ENCODE measurements at regions not wholly inside any gene's neighbourhood (a gene's known extent, or its start where the extent isn't known, plus 50 kb on each side); places are given as distances from the start of the nearest gene placed in this dataset.

DNA sequence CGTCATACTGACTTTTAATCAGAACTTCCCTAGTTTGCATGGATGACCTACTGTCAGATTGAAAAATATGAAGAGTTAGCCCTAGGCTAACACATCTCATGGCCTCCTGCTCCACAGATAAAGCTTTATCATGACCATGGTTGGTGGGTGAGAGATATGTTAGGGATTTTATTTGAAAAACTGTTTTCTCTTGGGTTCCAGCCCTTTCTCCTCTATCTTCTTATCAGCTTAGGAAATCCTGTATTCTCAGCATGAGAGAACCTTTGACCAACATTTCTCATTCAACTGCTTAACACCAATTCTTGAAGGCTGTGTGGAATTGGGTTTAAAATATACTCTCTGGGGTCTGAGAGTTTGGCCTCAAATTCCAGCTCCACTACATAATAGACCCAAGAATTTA is 1407.0 kb upstream of the CELF4 start:
- DNase-seq (ENCODE audit: low read depth): no peak

DNA sequence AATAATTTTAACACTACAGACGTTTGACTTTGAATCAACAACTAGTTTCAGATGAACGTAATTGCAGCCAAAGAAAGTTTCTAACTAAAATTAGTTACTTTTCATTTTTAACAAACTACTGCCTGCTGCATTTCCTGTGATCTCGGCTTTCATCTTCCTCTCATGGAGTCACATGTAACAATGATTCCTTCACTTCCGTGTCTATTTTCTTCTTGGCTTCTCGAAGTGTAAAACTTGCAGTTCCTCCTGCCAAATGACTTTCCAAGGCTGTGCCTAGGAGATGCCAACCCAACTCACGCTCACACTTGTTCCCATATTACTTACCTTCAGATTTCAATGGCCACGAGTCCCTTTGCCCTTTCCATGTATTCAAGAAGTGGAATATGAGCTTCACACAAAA is 1406.3 kb upstream of the CELF4 start:
- DNase-seq (ENCODE audit: low read depth): no peak

DNA sequence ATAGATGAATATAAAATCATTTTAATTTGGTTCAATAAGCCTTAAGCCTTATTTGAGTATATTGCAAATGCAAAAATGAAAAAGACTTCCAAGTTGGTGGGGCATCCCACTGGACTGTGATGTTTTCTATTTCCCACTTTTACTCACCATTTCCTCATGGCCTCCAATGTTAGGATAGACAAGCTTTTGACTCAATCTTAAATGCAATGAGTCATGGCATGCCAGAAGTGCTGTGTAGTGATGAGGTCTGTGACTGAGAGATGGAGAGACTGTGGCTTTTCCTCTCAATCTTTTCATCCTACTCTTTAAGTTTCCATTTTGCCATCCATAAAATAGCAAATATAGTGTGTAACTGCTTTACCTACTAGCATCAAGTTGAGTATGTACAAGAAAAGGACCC is 1401.2 kb upstream of the CELF4 start:
- DNase-seq (ENCODE audit: low read depth): no peak

- no peak for DNase-seq (ENCODE audit: low read depth)
Measured at GRCh38 chr18:38963943-38964660, 1398.5 kb upstream of the CELF4 start.

DNA sequence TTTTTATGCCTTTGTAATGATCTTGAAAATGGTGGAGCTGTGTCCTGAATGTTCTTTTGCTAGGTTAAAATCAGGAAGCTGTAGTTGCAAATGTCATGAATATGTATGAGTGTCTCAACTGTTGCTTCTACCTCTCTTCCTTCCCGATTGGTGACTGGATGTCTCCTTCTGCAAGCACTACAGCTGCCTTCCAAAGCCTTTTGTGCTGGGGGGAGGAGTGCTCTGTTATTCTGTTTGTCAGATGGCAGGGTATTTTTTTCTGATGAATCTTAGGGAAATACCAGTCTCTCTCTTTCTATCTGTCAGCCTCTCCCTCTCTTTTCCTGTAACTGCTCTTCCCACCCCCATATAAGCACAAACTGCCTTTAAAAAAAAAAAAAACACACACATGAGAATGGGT is 1396.3 kb upstream of the CELF4 start:
- DNase-seq (ENCODE audit: low read depth): no peak

DNA sequence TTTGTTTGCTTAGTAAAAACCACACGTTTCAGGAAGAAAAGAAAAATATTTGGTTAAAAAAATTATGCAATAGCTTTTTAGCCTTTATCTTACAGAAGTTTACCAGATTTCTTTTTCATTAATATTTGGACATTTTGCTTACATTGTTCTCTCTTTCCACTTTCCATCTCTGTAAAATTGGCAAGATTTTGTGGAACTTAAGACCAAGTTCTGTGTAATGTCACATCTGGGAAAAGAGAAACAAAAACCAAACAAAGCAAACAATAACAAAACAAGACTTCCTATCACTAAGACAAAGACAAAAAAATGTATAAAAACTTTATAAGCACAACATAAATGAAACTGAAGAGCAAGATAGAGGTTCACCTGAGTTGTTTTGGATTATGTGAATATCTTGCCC is 1392.1 kb upstream of the CELF4 start:
- no peak for DNase-seq (ENCODE audit: low read depth)

GRCh38 chr18:38956068-38956467 is 1390.5 kb upstream of the CELF4 start:
- no peak for DNase-seq (ENCODE audit: low read depth)

DNA sequence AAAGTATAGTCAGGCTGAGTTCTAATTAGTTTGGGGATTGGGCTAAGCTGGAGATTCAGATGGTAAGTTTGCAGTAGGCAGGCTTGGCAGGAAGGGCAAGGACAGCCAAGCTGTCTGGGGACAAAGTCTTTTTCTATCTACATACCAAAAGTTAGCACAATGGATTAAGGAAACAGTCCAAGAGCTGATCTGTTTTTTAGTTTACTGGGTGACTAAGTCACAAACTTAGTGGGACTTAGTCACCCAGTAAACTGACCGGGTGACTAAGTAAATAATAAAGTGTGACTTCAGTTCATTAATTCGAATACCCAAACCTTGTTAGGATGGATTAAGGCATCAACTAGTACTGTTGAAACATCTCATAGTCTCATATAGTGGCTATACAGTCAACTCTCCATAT is 1386.0 kb upstream of the CELF4 start:
- DNase-seq (ENCODE audit: low read depth): no peak

DNA sequence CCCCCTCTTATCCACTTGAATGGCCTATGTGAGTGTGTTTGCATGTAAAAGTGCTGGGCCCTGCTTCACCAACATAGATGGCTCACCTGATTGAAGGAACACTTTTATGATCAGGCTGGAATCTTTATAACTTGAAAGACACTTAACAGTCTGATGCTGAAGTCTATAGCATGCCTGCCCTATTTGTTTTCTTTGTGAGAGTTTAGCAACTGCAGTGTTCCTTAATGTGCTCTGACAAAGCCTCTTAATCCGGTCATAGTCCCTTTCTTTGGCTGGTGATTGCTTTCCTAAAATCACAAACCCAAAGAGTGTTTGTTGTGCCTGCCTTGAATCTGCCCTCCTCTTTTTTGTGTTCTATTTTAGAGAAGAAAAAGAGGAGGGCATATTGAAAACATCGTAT is 1382.8 kb upstream of the CELF4 start:
- DNase-seq (ENCODE audit: low read depth): no peak

DNA sequence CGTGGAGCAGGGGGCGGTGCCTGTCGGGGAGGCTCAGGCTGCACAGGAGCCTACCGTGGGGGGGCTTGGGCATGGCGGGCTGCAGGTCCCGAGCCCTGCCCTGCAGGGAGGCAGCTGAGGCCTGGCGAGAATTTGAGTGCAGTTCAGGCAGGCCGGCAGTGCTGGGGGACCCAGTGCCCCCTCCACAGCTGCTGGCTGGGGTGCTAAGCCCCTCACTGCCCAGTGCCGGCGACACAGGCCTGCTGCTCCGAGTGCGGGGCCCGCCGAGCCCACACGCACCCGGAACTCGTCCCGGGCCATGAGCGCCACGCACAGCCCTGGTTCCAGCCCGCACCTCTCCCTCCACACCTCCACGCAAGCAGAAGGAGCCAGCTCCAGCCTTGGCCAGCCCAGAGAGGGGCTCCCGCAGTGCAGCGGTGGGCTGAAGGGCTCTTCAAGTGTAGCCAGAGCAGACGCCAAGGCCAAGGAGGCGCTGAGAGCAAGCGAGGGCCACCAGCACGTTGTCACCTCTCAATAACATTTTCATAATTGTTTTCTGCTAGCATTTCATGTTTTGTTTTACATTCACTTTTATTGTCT is 1378.9 kb upstream of the CELF4 start:
- DNase-seq (ENCODE audit: low read depth): no peak

- DNase-seq (ENCODE audit: low read depth): no peak
Measured at GRCh38 chr18:38941711-38942561, 1376.3 kb upstream of the CELF4 start.

- peak; percentile 62 for DNase-seq (ENCODE audit: low read depth)
Measured at GRCh38 chr18:38940863-38941531, 1375.4 kb upstream of the CELF4 start.

DNA sequence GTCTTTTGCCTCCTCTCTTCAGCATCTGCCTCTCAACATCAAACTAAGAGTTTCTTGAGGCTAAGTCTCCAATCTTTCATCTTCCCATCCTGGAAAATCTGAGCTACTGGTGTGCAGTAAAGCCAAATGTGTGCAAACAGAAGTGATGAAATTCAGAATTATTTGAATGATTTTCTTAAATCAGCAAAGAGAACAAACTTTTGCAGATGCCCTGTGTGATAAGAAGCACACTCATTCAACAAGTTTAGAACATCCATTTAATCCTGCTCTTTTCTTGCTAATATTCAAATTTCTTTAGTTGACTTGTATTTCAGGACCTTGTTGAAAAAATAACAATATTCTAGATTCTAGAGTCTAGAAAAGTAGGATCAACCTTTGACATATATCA is 1374.9 kb upstream of the CELF4 start:
- DNase-seq (ENCODE audit: low read depth): no peak

DNA sequence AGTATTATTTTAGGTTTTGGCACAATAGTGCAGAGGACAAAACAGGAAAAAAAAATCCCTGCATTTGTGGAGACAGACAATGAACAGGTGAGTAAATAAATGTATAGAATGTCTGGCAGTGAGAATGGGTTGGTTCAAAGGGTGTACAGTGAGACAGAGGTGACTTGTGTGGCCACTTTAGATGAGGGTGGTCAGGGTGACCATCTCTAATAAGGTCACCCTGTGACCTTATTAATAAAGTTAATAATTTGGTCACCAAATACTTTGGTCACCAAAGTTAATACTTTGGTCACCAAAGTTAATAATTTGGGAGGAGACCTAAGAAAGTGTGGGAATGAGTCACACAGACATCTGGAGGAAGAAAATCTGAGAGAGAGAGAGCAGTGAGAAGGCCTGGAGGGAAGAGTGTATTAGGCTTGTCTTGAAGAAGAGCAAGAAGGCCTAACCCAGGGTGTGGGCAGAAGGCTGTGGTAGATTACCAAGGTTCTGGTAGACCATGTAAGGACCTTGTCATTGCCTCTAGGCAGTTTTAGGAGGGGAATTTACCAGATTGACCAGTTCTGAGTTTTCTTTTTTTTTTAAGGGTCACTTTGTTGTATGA is 1368.4 kb upstream of the CELF4 start:
- DNase-seq (ENCODE audit: low read depth): no peak

DNA sequence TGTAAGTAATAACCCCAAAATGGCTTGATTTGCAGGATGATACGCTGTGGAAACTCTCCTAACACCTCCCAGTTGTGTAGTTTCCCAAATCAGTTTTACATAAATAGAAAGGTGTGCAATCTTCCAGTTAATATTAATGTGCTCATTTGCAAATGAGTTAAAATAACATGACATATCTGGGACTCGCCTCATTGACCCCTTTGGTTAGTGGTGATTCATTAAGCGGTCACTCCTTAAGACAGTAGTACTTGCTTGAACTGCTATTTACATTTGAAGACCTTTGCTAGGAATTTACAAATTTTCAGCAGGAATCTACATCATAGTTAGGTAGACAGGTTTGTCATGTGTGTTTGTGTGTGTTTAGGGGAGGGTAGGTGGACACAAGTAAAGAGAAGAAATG is 1367.7 kb upstream of the CELF4 start:
- DNase-seq (ENCODE audit: low read depth): no peak

DNA sequence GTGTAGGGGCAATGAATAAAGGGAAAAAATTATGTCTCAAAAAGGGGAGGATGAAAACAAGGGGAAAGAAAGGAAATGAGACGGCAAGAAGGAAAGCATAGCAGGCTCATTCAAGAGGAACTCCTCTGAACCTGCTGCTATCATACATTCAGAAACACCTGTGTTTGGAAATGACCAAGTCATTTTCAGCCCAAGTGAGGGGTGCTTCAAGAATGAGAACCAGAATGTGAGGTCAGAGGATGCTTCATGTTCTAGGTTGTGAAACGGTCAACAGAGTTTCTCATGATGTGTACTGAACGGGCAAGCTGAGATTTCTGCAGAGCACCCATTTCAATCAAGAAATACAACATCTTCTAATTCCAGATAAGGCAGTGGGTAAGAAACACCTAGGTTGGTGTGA is 1367.2 kb upstream of the CELF4 start:
- DNase-seq (ENCODE audit: low read depth): no peak

DNA sequence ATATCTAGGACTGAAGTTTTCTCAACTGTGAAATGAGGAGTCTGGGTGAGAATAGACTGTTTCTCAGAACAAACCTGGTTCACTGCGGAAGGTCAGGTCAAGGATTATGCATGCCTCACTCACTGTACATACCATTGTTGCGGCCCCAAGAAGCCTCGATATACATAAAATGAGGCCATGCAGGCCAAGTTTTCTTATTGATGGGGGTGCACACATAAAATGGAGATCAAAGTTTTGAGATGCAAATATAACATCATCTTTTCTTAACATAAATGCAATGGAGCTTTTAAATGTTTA is 1366.1 kb upstream of the CELF4 start:
- no peak for DNase-seq (ENCODE audit: low read depth)

DNA sequence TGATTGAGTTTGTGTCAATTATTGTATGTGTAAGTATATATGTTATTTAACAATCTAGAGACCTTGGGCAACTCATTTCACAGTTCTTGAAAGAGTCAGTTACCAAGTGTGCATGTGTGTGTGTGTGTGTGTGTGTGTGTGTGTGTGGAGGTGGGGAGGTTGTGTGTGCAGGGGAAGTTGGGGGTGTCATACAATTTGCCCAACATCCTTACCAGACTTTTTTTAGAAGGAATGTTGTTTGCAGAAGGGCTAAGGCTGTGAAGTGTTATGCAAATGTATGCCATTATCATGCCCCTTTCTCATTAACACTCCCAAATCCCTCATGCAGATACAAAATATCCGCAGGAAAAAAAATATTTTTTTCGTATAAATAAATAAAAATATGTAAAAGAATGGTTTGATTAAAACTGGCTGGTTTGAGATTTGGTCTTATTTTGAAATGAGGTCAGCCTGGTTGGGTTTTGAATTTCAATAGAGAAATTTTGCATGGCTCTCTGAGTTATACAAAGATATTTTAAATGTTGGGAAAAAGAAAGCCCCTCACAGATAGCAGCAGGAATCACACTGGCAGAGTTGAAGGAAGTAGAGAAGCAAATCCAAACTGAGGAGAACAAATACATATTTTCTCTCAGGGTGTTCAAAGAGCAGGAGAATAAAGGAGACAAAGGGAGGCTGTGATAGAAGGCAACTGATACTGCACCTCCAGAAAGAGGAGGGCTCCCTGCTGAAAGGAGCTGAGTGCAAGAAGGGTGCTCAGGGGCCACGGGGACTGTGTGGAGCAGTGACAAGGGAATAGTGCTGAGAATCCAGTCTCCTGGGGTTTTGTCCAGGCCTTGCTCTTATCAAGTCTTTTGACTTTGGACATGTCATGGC is 1365.5 kb upstream of the CELF4 start:
- DNase-seq (ENCODE audit: low read depth): no peak

- no peak for DNase-seq (ENCODE audit: low read depth)
Measured at GRCh38 chr18:38923540-38923939, 1357.9 kb upstream of the CELF4 start.

DNA sequence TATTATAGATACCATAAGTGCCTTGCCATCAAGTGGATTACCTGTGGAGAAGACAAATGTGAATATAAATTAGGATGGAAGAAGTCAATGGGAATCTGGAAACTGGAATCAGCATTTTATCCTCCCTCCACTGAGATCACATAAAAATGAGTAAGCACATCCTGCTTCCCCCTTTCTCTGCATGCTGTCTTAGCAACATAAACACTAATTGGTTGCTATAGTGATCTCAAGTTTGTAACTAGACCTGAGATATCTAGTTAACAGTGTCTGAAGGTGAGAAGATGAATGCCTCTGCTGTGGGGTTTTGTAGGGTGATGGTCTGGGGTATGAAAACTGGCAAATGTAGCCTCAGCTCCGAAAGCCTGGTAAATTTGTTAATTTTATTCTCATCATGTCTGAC is 1357.5 kb upstream of the CELF4 start:
- DNase-seq (ENCODE audit: low read depth): no peak

GRCh38 chr18:38909972-38910371 is 1344.4 kb upstream of the CELF4 start:
- DNase-seq (ENCODE audit: low read depth): no peak

- DNase-seq (ENCODE audit: low read depth): no peak
Measured at GRCh38 chr18:38902796-38903195, 1337.2 kb upstream of the CELF4 start.
